GM23338 (cell line): ENCODE measurements at regions not wholly inside any gene's neighbourhood (a gene's known extent, or its start where the extent isn't known, plus 50 kb on each side); places are given as distances from the start of the nearest gene placed in this dataset.

ENCODE experiments used
- ATAC-seq: fragments of 200-7000 bp; cut with Tn5 transposase; 3 replicates; pipeline ENCODE4 v1.9.1; 2020
- DNase-seq: peaks from one replicate; pipeline ENCODE4 v3.0.0-alpha.2; 2015; ENCODE audit warnings: low spot score
- H2AFZ ChIP-seq: fragments of 200-600 bp; sonication (generic); 2 replicates; pipeline ENCODE4 v1.8.0; 2016; ENCODE audit warnings: antibody characterized with exemption, mild to moderate bottlenecking, moderate library complexity
- H3F3A ChIP-seq: fragments of 200-600 bp; sonication (generic); replicated peaks from 2 replicates; pipeline ENCODE4 v1.8.0; 2017; ENCODE audit warnings: antibody characterized with exemption, mixed run types, low read depth
- H3K27ac ChIP-seq: fragments of 200-600 bp; sonication (generic); 2 replicates; pipeline ENCODE4 v1.6.1; 2016; ENCODE audit warnings: low read depth
- H3K27me3 ChIP-seq: fragments of 200-600 bp; sonication (generic); 2 replicates; pipeline ENCODE4 v1.8.0; 2016; ENCODE audit warnings: mild to moderate bottlenecking, mixed run types, moderate library complexity; ENCODE audit not compliant: insufficient read depth
- H3K36me3 ChIP-seq: fragments of 200-600 bp; sonication (generic); 2 replicates; pipeline ENCODE4 v1.8.0; 2016; ENCODE audit warnings: mild to moderate bottlenecking; ENCODE audit not compliant: insufficient read depth
- H3K4me1 ChIP-seq: fragments of 200-600 bp; sonication (generic); 2 replicates; pipeline ENCODE4 v1.8.0; 2016; ENCODE audit warnings: mild to moderate bottlenecking, moderate library complexity; ENCODE audit not compliant: insufficient read depth
- H3K4me2 ChIP-seq: fragments of 200-600 bp; sonication (generic); 2 replicates; pipeline ENCODE4 v1.7.1; 2017; ENCODE audit warnings: mixed run types
- H3K4me3 ChIP-seq: fragments of 200-600 bp; sonication (generic); 2 replicates; pipeline ENCODE4 v1.6.1; 2016; ENCODE audit warnings: mixed run types
- H3K79me2 ChIP-seq: fragments of 200-600 bp; sonication (generic); replicated peaks from 2 replicates; pipeline ENCODE4 v1.8.0; 2017; ENCODE audit warnings: mild to moderate bottlenecking; ENCODE audit not compliant: insufficient read depth
- H3K9me2 ChIP-seq: fragments of 200-600 bp; sonication (generic); 2 replicates; pipeline ENCODE4 v1.8.0; 2017; ENCODE audit not compliant: insufficient read depth
- H4K20me1 ChIP-seq: fragments of 200-600 bp; sonication (generic); replicated peaks from 2 replicates; pipeline ENCODE4 v1.8.0; 2017; ENCODE audit warnings: mild to moderate bottlenecking; ENCODE audit not compliant: insufficient read depth
- H3K27ac Mint-ChIP-seq: 2 replicates; pipeline ENCODE4 v1.8.0; 2020; ENCODE audit warnings: inconsistent platforms, mild to moderate bottlenecking, moderate library complexity, mixed read lengths
- H3K27me3 Mint-ChIP-seq: 3 replicates; pipeline ENCODE4 v1.8.0; 2022; ENCODE audit warnings: low read depth, mild to moderate bottlenecking, moderate library complexity, mixed read lengths, inconsistent platforms; ENCODE audit not compliant: insufficient read depth, poor library complexity
- H3K36me3 Mint-ChIP-seq: 3 replicates; pipeline ENCODE4 v1.8.0; 2021; ENCODE audit warnings: low read depth, mild to moderate bottlenecking, inconsistent platforms, moderate library complexity, mixed read lengths
- H3K4me1 Mint-ChIP-seq: 3 replicates; pipeline ENCODE4 v1.8.0; 2020; ENCODE audit warnings: mild to moderate bottlenecking, inconsistent platforms, mixed read lengths
- H3K4me3 Mint-ChIP-seq: 3 replicates; pipeline ENCODE4 v1.8.0; 2021; ENCODE audit warnings: moderate library complexity, mild to moderate bottlenecking, inconsistent platforms, mixed read lengths
- H3K9me3 Mint-ChIP-seq: 3 replicates; pipeline ENCODE4 v1.8.0; 2020; ENCODE audit warnings: moderate library complexity, mild to moderate bottlenecking, inconsistent platforms, mixed read lengths
- CREB1 ChIP-seq: fragments of 250-450 bp; sonication (Bioruptor Pico); IDR thresholded peaks from 2 replicates; pipeline ENCODE4 v1.5.0; 2020; ENCODE audit warnings: low read depth, mild to moderate bottlenecking, moderate library complexity
- EZH2 ChIP-seq: fragments of 200-600 bp; sonication (generic); IDR thresholded peaks from one replicate; pipeline ENCODE4 v1.8.0; 2017; ENCODE audit warnings: antibody characterized with exemption, mild to moderate bottlenecking, low read depth; ENCODE audit not compliant: unreplicated experiment
- EZH2phosphoT487 ChIP-seq: fragments of 200-600 bp; sonication (generic); IDR thresholded peaks from one replicate; pipeline ENCODE4 v1.8.1; 2018; ENCODE audit warnings: antibody characterized with exemption; ENCODE audit not compliant: unreplicated experiment
- JUNB ChIP-seq: IDR thresholded peaks from one replicate; pipeline ENCODE4 v1.6.1; 2016; ENCODE audit warnings: antibody characterized with exemption; ENCODE audit not compliant: unreplicated experiment
- STAT1 ChIP-seq: IDR thresholded peaks from one replicate; pipeline ENCODE4 v1.6.1; 2016; ENCODE audit warnings: antibody characterized with exemption; ENCODE audit not compliant: unreplicated experiment
- ZNF114 ChIP-seq: fragments of 250-450 bp; sonication (Bioruptor Pico); IDR thresholded peaks from 2 replicates; pipeline ENCODE4 v1.5.0; 2020; ENCODE audit warnings: mild to moderate bottlenecking, moderate library complexity
- ZNF331 ChIP-seq: fragments of 250-450 bp; sonication (Bioruptor Pico); IDR thresholded peaks from 2 replicates; pipeline ENCODE4 v1.5.0; 2020; ENCODE audit warnings: low read depth, mild to moderate bottlenecking, moderate library complexity
- TF ChIP-seq, protein P1 (sequence below): IDR thresholded peaks from 2 replicates; pipeline ENCODE4 v1.6.1; 2016; ENCODE audit warnings: antibody characterized with exemption
- TF ChIP-seq, protein P2 (sequence below): IDR thresholded peaks from one replicate; pipeline ENCODE4 v1.6.1; 2018; ENCODE audit warnings: antibody characterized with exemption; ENCODE audit not compliant: unreplicated experiment
- TF ChIP-seq, protein P3 (sequence below), 2 experiments: fragments of 200-600 bp in 1 of 2; sonication (generic) in 1 of 2; conservative IDR thresholded peaks; 2 replicates each; pipeline versions ENCODE4 v1.5.1 to v1.6.1; 2016 to 2017; ENCODE audit warnings: antibody characterized with exemption in 2 of 2, low read depth in 2 of 2, mild to moderate bottlenecking in 2 of 2, moderate library complexity in 1 of 2

DNA sequence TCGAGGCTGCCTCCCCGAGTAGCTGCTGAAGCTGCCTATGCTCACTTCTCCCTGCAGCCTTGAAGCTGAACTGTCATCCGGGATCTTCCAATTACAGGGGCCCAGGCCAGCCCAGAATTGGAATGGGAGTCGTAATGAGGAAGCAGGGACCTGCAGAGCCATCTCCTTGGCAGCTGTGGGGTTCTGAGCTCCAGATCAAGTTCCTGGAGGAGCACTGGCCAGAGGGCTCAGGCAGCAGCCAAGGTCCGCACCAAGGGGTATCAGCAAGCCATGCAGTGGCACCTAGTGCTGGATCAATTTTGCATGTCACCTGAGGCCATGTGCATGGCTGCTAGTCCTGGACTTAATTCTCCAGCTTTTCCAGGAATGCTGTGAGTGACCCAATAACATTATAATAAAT lies 163.2 kb upstream of the TSHZ2 start:
- TF ChIP-seq, protein P1, sequence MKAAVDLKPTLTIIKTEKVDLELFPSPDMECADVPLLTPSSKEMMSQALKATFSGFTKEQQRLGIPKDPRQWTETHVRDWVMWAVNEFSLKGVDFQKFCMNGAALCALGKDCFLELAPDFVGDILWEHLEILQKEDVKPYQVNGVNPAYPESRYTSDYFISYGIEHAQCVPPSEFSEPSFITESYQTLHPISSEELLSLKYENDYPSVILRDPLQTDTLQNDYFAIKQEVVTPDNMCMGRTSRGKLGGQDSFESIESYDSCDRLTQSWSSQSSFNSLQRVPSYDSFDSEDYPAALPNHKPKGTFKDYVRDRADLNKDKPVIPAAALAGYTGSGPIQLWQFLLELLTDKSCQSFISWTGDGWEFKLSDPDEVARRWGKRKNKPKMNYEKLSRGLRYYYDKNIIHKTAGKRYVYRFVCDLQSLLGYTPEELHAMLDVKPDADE = no peak
- no peak for TF ChIP-seq EZH2
- TF ChIP-seq EZH2phosphoT487 = no peak
- TF ChIP-seq, protein P2, sequence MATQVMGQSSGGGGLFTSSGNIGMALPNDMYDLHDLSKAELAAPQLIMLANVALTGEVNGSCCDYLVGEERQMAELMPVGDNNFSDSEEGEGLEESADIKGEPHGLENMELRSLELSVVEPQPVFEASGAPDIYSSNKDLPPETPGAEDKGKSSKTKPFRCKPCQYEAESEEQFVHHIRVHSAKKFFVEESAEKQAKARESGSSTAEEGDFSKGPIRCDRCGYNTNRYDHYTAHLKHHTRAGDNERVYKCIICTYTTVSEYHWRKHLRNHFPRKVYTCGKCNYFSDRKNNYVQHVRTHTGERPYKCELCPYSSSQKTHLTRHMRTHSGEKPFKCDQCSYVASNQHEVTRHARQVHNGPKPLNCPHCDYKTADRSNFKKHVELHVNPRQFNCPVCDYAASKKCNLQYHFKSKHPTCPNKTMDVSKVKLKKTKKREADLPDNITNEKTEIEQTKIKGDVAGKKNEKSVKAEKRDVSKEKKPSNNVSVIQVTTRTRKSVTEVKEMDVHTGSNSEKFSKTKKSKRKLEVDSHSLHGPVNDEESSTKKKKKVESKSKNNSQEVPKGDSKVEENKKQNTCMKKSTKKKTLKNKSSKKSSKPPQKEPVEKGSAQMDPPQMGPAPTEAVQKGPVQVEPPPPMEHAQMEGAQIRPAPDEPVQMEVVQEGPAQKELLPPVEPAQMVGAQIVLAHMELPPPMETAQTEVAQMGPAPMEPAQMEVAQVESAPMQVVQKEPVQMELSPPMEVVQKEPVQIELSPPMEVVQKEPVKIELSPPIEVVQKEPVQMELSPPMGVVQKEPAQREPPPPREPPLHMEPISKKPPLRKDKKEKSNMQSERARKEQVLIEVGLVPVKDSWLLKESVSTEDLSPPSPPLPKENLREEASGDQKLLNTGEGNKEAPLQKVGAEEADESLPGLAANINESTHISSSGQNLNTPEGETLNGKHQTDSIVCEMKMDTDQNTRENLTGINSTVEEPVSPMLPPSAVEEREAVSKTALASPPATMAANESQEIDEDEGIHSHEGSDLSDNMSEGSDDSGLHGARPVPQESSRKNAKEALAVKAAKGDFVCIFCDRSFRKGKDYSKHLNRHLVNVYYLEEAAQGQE = no peak
- no peak for TF ChIP-seq ZNF114 (CRISPR knock-in tag)
- no peak for TF ChIP-seq ZNF331 (CRISPR knock-in tag)
- TF ChIP-seq, protein P3, sequence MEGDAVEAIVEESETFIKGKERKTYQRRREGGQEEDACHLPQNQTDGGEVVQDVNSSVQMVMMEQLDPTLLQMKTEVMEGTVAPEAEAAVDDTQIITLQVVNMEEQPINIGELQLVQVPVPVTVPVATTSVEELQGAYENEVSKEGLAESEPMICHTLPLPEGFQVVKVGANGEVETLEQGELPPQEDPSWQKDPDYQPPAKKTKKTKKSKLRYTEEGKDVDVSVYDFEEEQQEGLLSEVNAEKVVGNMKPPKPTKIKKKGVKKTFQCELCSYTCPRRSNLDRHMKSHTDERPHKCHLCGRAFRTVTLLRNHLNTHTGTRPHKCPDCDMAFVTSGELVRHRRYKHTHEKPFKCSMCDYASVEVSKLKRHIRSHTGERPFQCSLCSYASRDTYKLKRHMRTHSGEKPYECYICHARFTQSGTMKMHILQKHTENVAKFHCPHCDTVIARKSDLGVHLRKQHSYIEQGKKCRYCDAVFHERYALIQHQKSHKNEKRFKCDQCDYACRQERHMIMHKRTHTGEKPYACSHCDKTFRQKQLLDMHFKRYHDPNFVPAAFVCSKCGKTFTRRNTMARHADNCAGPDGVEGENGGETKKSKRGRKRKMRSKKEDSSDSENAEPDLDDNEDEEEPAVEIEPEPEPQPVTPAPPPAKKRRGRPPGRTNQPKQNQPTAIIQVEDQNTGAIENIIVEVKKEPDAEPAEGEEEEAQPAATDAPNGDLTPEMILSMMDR (conservative IDR thresholded peaks at IDR 0.05; ENCODE audit: low read depth in 2 of 2) = no peak
- no peak for TF ChIP-seq CREB1
- TF ChIP-seq STAT1 = no peak
- TF ChIP-seq JUNB = no peak
- Histone ChIP-seq H3K4me1 (no peaks in the 10 kb centered on the region), H3K27ac (no peak overlapping the region), H3F3A (no peaks in the 10 kb centered on the region), H3K79me2 (no peaks in the 10 kb centered on the region), H2AFZ (no peak overlapping the region), H3K4me2 (no peak overlapping the region), H3K27me3 (no peaks in the 10 kb centered on the region), H3K36me3 (no peaks in the 10 kb centered on the region), H3K4me3 (no peak overlapping the region), H4K20me1 (no peaks in the 10 kb centered on the region), H3K9me2 (peaks cover 9% of the 10 kb centered on the region; the same call in 1 of the 2 replicates)
- no peak for DNase-seq
- Mint-ChIP-seq H3K9me3 (no peaks in the 10 kb centered on the region), H3K4me1 (no peaks in the 10 kb centered on the region), H3K36me3 (no peaks in the 10 kb centered on the region), H3K27me3 (no peaks in the 10 kb centered on the region), H3K4me3 (no peak overlapping the region), H3K27ac (no peak overlapping the region)
- ATAC-seq = no peak

DNA sequence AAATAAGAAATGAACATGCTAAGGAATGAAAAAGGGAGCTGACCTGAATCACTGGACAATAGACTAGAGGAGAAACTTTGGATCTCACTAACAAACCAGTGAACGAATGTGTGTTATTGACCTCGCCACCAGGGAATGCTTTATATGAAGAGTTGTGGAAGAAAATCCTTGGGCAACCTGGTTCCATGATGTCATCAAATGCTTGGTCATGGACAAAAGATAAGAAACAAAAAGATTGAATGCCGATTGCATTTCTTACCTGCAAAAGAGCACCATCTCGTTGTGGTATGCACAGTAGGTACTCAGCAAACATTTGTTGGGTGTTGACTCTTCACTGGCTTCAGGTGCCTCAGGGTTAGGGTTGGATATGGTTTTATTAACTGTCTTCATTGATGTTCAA lies 165.2 kb upstream of the TSHZ2 start:
- Histone ChIP-seq H3K36me3 (no peaks in the 10 kb centered on the region), H3K4me3 (no peak overlapping the region), H3K9me2 (no peaks in the 10 kb centered on the region), H3K79me2 (no peaks in the 10 kb centered on the region), H3K27ac (no peak overlapping the region), H2AFZ (no peak overlapping the region), H3F3A (no peaks in the 10 kb centered on the region), H4K20me1 (no peaks in the 10 kb centered on the region), H3K27me3 (no peaks in the 10 kb centered on the region), H3K4me2 (no peak overlapping the region), H3K4me1 (no peaks in the 10 kb centered on the region)
- Mint-ChIP-seq H3K36me3 (no peaks in the 10 kb centered on the region), H3K9me3 (no peaks in the 10 kb centered on the region), H3K27ac (no peak overlapping the region), H3K4me1 (no peaks in the 10 kb centered on the region), H3K4me3 (no peak overlapping the region), H3K27me3 (peaks cover 2% of the 10 kb centered on the region)
- ATAC-seq (no peak), DNase-seq (no peak)
- TF ChIP-seq JUNB (no peak), CREB1 (no peak), EZH2 (no peak), ZNF331 (CRISPR knock-in tag) (no peak), STAT1 (no peak)
- TF ChIP-seq, protein P3 (conservative IDR thresholded peaks at IDR 0.05; ENCODE audit: low read depth in 2 of 2) = no peak
